ENCODE measurements at regions not wholly inside any gene's neighbourhood (a gene's known extent, or its start where the extent isn't known, plus 50 kb on each side); places are given as distances from the start of the nearest gene placed in this dataset.
A peak's percentile ranks its signal among the peaks of the same experiment; 100 is the strongest.

DNA sequence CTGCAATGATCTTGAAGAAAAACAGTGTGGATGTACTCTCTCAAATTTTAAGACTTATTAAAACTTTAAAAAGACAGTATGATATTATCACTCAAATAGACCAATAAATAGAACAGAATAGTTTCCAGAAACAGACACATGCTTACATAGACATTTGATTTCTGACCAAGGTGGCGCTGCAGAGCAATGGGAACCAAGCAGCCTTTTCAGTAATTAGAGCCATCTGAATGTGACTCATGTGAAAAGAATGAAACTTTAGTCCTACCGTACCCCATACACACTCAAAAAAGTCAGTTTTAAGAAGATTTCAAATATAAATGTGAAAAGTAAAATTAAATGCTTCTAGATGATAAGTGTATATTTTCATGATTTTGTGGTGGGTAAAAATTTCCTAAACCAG is 74.2 kb upstream of the MS4A8 start:
- TF ChIP-seq, protein P1, sequence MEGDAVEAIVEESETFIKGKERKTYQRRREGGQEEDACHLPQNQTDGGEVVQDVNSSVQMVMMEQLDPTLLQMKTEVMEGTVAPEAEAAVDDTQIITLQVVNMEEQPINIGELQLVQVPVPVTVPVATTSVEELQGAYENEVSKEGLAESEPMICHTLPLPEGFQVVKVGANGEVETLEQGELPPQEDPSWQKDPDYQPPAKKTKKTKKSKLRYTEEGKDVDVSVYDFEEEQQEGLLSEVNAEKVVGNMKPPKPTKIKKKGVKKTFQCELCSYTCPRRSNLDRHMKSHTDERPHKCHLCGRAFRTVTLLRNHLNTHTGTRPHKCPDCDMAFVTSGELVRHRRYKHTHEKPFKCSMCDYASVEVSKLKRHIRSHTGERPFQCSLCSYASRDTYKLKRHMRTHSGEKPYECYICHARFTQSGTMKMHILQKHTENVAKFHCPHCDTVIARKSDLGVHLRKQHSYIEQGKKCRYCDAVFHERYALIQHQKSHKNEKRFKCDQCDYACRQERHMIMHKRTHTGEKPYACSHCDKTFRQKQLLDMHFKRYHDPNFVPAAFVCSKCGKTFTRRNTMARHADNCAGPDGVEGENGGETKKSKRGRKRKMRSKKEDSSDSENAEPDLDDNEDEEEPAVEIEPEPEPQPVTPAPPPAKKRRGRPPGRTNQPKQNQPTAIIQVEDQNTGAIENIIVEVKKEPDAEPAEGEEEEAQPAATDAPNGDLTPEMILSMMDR (IDR thresholded peaks at IDR 0.05; ENCODE audit: control insufficient read depth, extremely low read depth, insufficient read depth): peak; percentile 78
- peak; percentile 49 for DNase-seq (ENCODE audit: low read depth)
- no peak overlapping the region for H3K4me3 ChIP-seq (ENCODE audit: low read depth, low read length)

DNA sequence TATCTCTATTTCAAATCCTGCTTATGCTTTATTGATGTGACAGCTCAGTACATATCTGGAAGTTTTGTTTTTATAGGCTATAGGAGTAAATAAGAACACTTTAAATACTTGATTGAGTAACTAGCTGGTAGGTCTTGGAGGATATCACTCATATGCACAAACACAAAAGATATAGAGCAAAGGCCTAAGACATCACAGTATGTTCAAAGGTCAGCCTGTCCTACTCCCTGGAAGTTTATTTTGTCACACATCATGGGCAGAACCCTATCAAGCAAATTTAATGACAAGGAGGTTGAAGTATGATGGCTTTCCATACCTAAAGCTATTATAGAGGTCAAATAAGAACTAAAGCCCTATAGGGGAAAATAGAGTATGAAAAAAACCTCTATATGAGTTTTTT is 70.0 kb upstream of the MS4A8 start:
- H3K4me3 ChIP-seq (ENCODE audit: low read depth, low read length): no peak overlapping the region
- DNase-seq (ENCODE audit: low read depth): no peak
- TF ChIP-seq, protein P1 (IDR thresholded peaks at IDR 0.05; ENCODE audit: control insufficient read depth, extremely low read depth, insufficient read depth): no peak

DNA sequence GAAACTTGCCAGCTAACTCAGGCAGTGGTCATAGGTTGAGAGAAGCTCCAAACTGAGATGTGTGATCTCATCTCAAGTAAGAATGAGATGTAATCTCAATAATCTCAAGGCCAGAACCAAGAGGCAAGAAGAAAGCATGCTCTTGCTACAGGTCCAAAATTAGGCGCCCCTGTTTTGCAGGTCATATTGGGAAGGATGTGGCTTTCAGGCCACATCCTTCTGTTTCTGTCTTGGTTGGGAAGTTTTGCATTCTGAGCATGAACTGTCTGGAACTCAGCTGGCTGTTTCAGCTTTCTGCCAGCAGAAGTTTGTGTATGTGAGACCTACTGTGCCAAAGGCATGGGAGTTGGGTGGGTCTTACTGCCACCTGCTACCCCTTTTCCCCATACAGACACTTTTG is 67.5 kb upstream of the MS4A8 start:
- TF ChIP-seq, protein P1 (IDR thresholded peaks at IDR 0.05; ENCODE audit: control insufficient read depth, extremely low read depth, insufficient read depth): no peak
- no peak for DNase-seq (ENCODE audit: low read depth)

DNA sequence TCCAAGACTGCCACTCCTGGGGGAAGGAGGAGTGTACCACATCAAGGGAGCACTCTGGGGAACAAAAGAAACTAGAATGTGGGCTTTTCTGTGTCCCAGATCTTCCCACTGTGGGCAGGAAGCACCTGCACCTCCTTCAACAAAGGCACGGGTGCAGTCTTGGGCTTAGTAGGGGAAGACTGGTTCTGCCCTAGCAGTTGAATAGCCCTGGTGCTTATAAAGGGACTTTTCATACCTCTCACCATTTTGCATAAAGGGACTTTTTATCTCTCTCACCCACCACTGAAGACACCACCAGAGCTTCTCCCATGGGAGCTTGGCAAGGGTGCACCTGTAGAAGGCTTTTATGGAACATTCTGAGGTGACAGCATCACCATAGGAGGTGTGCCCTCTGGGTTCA is 65.8 kb upstream of the MS4A8 start:
- no peak overlapping the region for H3K4me3 ChIP-seq (ENCODE audit: low read depth, low read length)
- TF ChIP-seq, protein P1 (IDR thresholded peaks at IDR 0.05; ENCODE audit: control insufficient read depth, extremely low read depth, insufficient read depth): no peak
- DNase-seq (ENCODE audit: low read depth): no peak

More for the DNA sequence above, 67.5 kb upstream of the MS4A8 start:
- H3K4me3 ChIP-seq (ENCODE audit: low read depth, low read length): no peak overlapping the region

DNA sequence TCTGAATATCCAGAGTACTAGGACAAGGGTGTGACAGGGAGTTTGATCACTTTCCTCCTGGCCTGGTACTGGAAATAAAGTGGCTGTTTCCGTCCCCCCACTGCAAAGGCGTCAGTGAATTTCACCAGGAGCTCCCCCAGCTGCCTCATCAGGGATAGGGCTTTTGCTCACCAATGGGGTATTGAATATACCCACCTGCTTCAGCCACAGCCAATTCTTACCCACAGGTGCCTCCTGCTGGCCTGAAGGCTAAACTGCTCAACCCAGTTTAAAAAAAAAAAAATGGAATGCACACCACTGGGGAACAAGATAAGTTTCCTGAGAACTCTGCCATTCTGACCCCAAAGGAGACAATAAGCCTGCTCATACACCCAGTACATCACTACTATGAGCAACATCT is 65.3 kb upstream of the MS4A8 start:
- TF ChIP-seq, protein P1 (IDR thresholded peaks at IDR 0.05; ENCODE audit: control insufficient read depth, extremely low read depth, insufficient read depth): peak; percentile 54

DNA sequence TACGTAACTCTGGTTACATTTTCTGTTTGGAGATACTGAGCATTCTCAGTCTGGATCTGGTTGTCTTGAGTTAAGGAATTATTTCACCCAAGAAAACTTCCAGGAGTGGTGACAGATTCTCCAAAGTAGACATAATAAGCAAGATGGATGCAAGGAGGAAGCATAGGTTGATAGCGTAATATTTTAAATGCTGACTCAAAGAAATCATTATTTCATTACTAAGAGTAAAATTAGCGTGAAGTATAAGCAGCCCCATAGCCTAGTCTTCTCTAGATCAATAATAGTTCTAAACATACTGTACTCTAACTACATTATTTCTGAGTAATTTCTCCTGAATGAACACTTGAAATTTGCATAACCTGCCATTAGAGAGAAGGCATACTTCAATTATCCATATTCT is 57.5 kb upstream of the MS4A8 start:
- DNase-seq (ENCODE audit: low read depth): no peak
- H3K4me3 ChIP-seq (ENCODE audit: low read depth, low read length): no peak overlapping the region
- TF ChIP-seq, protein P1 (IDR thresholded peaks at IDR 0.05; ENCODE audit: control insufficient read depth, extremely low read depth, insufficient read depth): no peak

More for the DNA sequence above, 65.3 kb upstream of the MS4A8 start:
- DNase-seq (ENCODE audit: low read depth): no peak
- no peak overlapping the region for H3K4me3 ChIP-seq (ENCODE audit: low read depth, low read length)

DNA sequence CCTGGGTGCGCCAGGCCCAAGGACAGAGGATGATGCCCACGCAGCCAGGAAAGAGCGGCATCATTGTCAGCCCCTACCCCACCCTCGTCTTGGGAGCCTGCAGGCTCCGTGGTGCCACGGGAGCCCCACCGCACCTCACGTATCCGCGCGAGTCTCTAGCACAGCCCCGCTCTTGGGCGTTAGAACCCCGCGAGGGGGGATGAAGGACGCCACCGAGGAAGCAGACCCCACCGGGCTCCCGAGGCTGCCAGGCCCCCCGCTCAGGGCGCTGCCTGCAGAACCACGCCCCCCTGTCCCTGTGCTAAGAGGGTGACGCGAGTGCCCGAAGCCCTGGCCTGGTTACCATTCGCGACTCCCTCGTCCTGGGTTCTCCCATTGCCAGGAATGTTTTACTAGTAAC is 52.3 kb upstream of the MS4A8 start:
- no peak for DNase-seq (ENCODE audit: low read depth)
- TF ChIP-seq, protein P1 (IDR thresholded peaks at IDR 0.05; ENCODE audit: control insufficient read depth, extremely low read depth, insufficient read depth): no peak
- no peak overlapping the region for H3K4me3 ChIP-seq (ENCODE audit: low read depth, low read length)

Data from LNCaP clone FGC (cell line).